Keratinocyte (primary cell): ENCODE measurements at regions not wholly inside any gene's neighbourhood (a gene's known extent, or its start where the extent isn't known, plus 50 kb on each side); places are given as distances from the start of the nearest gene placed in this dataset.

Experiments used
- DNase-seq: peaks from one replicate; pipeline ENCODE4 v3.0.0-alpha.2; 2011; ENCODE audit warnings: low read depth, missing footprints, low spot score
- FAIRE-seq: peaks from 2 replicates; lab custom pipeline; 2011; peaks lifted over from hg19 to GRCh38; lab: Jason Lieb, UNC
- H2AFZ ChIP-seq: 2 replicates; pipeline ENCODE4 v1.6.0; 2012; ENCODE audit warnings: low read length, control low read depth, inconsistent platforms; ENCODE audit not compliant: control insufficient read depth
- H3K27ac ChIP-seq: 2 replicates; pipeline ENCODE4 v1.5.1; 2011; ENCODE audit warnings: low read length; ENCODE audit not compliant: control insufficient read depth, insufficient read depth
- H3K27me3 ChIP-seq: 3 replicates; pipeline ENCODE4 v1.6.0; 2011; ENCODE audit warnings: low read length; ENCODE audit not compliant: control insufficient read depth, insufficient read depth; ENCODE audit errors: extremely low read depth
- H3K36me3 ChIP-seq, 2 experiments: 2 replicates in 1 of 2; 3 replicates in 1 of 2; pipeline ENCODE4 v1.5.1; 2011; ENCODE audit warnings: low read length in 2 of 2, mild to moderate bottlenecking in 1 of 2; ENCODE audit not compliant: control insufficient read depth in 2 of 2, insufficient read depth in 2 of 2; ENCODE audit errors: extremely low read depth in 1 of 2
- H3K4me1 ChIP-seq: 3 replicates; pipeline ENCODE4 v1.5.1; 2011; ENCODE audit warnings: low read length; ENCODE audit not compliant: control insufficient read depth, insufficient read depth; ENCODE audit errors: extremely low read depth
- H3K4me2 ChIP-seq: 3 replicates; pipeline ENCODE4 v1.6.0; 2011; ENCODE audit warnings: low read depth, low read length; ENCODE audit not compliant: control insufficient read depth, insufficient read depth; ENCODE audit errors: extremely low read depth
- H3K4me3 ChIP-seq, 3 experiments: fragments of 200-600 bp in 1 of 3; sonication (generic) in 1 of 3; 2 replicates in 2 of 3; 3 replicates in 1 of 3; pipeline ENCODE4 v1.5.1; 2011 to 2016; ENCODE audit warnings: low read length in 3 of 3, mild to moderate bottlenecking in 3 of 3, control low read depth in 2 of 3, inconsistent platforms in 1 of 3, low read depth in 1 of 3, mixed read lengths in 1 of 3, mixed run types in 1 of 3, moderate library complexity in 1 of 3; ENCODE audit not compliant: control insufficient read depth in 2 of 3, insufficient read depth in 2 of 3; ENCODE audit errors: extremely low read depth in 1 of 3
- H3K79me2 ChIP-seq: 2 replicates; pipeline ENCODE4 v1.6.0; 2012; ENCODE audit warnings: low read length; ENCODE audit not compliant: control insufficient read depth, insufficient read depth
- H3K9ac ChIP-seq: 3 replicates; pipeline ENCODE4 v1.6.0; 2011; ENCODE audit warnings: low read length; ENCODE audit not compliant: control insufficient read depth, insufficient read depth; ENCODE audit errors: extremely low read depth
- H3K9me1 ChIP-seq: 3 replicates; pipeline ENCODE4 v1.6.0; 2011; ENCODE audit warnings: low read length; ENCODE audit not compliant: control insufficient read depth, insufficient read depth; ENCODE audit errors: extremely low read depth
- H3K9me3 ChIP-seq: 2 replicates; pipeline ENCODE4 v1.5.1; 2012; ENCODE audit warnings: low read depth, low read length; ENCODE audit not compliant: control insufficient read depth
- H4K20me1 ChIP-seq: 3 replicates; pipeline ENCODE4 v1.6.0; 2011; ENCODE audit warnings: low read length; ENCODE audit not compliant: control insufficient read depth, insufficient read depth; ENCODE audit errors: extremely low read depth
- EZH2 ChIP-seq: IDR thresholded peaks from one replicate; pipeline ENCODE4 v1.6.1; 2012; ENCODE audit warnings: inconsistent platforms, mild to moderate bottlenecking, low read length, moderate library complexity
- dilution Hi-C: fragments of 300-500 bp; cut with MboI; formaldehyde crosslinking; loops from one replicate; pipeline ENCODE4 v1.7.0; 2020; ENCODE audit warnings: low sequenced_read_pairs; ENCODE audit not compliant: extremely low pct_ligation_motif_present
- TF ChIP-seq, protein P1 (sequence below), 3 experiments: IDR thresholded peaks in 1 of 3; conservative IDR thresholded peaks in 1 of 3; optimal IDR thresholded peaks in 1 of 3; 2 replicates in 2 of 3; 3 replicates in 1 of 3; pipeline versions ENCODE3 to v1.5.1; 2011; ENCODE audit warnings: low read length in 3 of 3, mild to moderate bottlenecking in 3 of 3, moderate library complexity in 2 of 3, control low read depth in 1 of 3, inconsistent platforms in 1 of 3; ENCODE audit not compliant: insufficient read depth in 2 of 3; ENCODE audit errors: extremely low read depth in 1 of 3

DNA sequence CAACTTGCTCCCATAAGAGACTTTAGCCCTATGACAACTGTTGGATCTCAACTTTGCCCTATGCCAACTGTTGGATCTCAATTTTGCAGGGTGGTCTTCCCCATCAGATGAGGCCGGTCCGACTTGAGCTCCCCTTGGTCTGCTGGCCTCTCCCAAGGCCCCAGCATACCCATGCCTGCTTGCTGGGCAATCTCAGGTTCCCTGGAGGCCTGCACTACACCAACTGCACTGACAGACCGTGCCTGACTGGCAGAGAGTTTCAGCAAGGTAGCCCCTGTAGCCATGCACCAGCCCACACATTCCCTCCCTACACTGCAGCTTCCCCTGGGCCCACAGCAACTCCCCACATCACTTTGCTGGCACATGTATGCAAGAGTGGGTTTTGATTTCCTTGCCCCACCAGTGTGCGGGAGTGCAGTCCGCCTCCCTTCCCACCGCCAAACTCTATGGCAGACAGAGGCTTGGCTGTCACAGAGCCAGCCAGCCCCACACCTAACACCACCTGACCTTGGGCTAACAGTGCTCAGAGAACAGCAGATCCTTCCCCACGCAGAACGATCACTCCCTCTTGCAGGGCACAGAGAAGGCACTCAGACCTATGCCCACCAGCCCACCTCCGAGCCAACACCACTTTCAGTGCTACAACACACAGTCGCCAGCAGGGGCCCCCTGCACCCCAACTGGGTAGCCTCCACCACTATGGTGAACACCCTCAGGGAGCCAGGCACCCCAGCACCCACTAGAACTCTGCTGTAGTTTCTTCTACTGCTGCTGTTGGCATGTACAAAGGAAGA, 279.9 kb upstream of the COX7C start:
- peaks cover 6% of the 10 kb centered on the region for H3K9me3 ChIP-seq
- FAIRE-seq (no peak), DNase-seq (no peak)
- dilution Hi-C loops: no loop called here
- no peaks in the 10 kb centered on the region for H3K27me3 ChIP-seq
- no peak overlapping the region for H3K9ac ChIP-seq
- H3K4me2 ChIP-seq: no peak overlapping the region
- no peak overlapping the region for H3K27ac ChIP-seq
- H2AFZ ChIP-seq: no peak overlapping the region
- no peaks in the 10 kb centered on the region for H3K36me3 ChIP-seq
- no peaks in the 10 kb centered on the region for H4K20me1 ChIP-seq
- no peaks in the 10 kb centered on the region for H3K9me1 ChIP-seq
- no peaks in the 10 kb centered on the region for H3K79me2 ChIP-seq
- TF ChIP-seq EZH2: no peak
- TF ChIP-seq, protein P1, sequence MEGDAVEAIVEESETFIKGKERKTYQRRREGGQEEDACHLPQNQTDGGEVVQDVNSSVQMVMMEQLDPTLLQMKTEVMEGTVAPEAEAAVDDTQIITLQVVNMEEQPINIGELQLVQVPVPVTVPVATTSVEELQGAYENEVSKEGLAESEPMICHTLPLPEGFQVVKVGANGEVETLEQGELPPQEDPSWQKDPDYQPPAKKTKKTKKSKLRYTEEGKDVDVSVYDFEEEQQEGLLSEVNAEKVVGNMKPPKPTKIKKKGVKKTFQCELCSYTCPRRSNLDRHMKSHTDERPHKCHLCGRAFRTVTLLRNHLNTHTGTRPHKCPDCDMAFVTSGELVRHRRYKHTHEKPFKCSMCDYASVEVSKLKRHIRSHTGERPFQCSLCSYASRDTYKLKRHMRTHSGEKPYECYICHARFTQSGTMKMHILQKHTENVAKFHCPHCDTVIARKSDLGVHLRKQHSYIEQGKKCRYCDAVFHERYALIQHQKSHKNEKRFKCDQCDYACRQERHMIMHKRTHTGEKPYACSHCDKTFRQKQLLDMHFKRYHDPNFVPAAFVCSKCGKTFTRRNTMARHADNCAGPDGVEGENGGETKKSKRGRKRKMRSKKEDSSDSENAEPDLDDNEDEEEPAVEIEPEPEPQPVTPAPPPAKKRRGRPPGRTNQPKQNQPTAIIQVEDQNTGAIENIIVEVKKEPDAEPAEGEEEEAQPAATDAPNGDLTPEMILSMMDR (optimal IDR thresholded peaks at IDR 0.05 in 1 of 3, IDR thresholded peaks at IDR 0.05 in 1 of 3, conservative IDR thresholded peaks at IDR 0.05 in 1 of 3; ENCODE audit: extremely low read depth in 1 of 3, insufficient read depth in 2 of 3, low read length in 3 of 3): no peak
- no peaks in the 10 kb centered on the region for H3K4me1 ChIP-seq
- no peak overlapping the region for H3K4me3 ChIP-seq

DNA sequence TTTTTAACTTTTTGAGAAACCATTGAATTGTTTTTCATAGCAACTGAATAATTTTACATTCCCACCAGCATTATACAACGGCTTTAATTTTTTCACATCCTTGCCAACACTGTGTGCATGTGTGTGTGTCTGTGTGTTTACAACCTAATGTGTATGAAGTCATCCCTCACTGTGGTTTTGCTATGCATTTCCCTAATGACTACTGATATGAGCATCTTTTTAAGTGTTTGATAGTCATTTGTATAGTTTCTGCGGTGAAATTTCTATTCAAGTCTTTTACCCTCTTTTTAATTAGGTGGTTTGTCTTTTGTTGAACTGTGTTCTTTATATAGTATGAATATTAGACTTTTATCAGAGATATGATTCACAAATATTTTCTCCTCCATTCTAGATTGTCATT, 263.1 kb upstream of the COX7C start:
- FAIRE-seq: no peak
- Histone ChIP-seq H2AFZ (no peak overlapping the region), H3K9me3 (no peaks in the 10 kb centered on the region), H3K27me3 (no peaks in the 10 kb centered on the region), H4K20me1 (no peaks in the 10 kb centered on the region), H3K27ac (no peak overlapping the region), H3K4me2 (no peak overlapping the region), H3K36me3 (no peaks in the 10 kb centered on the region), H3K79me2 (no peaks in the 10 kb centered on the region), H3K9ac (no peak overlapping the region), H3K4me3 (no peak overlapping the region), H3K4me1 (no peaks in the 10 kb centered on the region), H3K9me1 (no peaks in the 10 kb centered on the region)
- DNase-seq: no peak
- dilution Hi-C loops: no loop called here
- TF ChIP-seq, protein P1 (optimal IDR thresholded peaks at IDR 0.05 in 1 of 3, IDR thresholded peaks at IDR 0.05 in 1 of 3, conservative IDR thresholded peaks at IDR 0.05 in 1 of 3; ENCODE audit: extremely low read depth in 1 of 3, insufficient read depth in 2 of 3, low read length in 3 of 3): no peak
- TF ChIP-seq EZH2: no peak
